Esophagus muscularis mucosa (tissue), 4 donors: ENCODE measurements at regions not wholly inside any gene's neighbourhood (a gene's known extent, or its start where the extent isn't known, plus 50 kb on each side); places are given as distances from the start of the nearest gene placed in this dataset.

Experiments
- DNase-seq: peaks from one replicate; pipeline ENCODE4 v3.0.0-alpha.2; 2017; ENCODE audit errors: extremely low spot score
- H3K27ac ChIP-seq, 4 donors: fragments of 200-600 bp; sonication (generic); replicated peaks in 1 of 4; 1 replicate in 3 of 4; 2 replicates in 1 of 4; pipeline ENCODE4 v1.5.1; 2016 to 2019; ENCODE audit warnings: mild to moderate bottlenecking in 1 of 4
- H3K27me3 ChIP-seq, 4 donors: fragments of 200-600 bp; sonication (generic); one replicate each; pipeline versions ENCODE4 v1.5.1 to v1.6.0; 2016 to 2019
- H3K36me3 ChIP-seq, 4 donors: fragments of 200-600 bp; sonication (generic); one replicate each; pipeline ENCODE4 v1.5.1; 2016 to 2019
- H3K4me1 ChIP-seq, 4 donors: fragments of 200-600 bp; sonication (generic); one replicate each; pipeline ENCODE4 v1.5.1; 2016 to 2019
- H3K4me3 ChIP-seq, 4 donors: fragments of 200-600 bp; sonication (generic); 1 replicate in 2 of 4; 2 replicates in 2 of 4; pipeline ENCODE4 v1.5.1; 2016 to 2019; ENCODE audit warnings: mild to moderate bottlenecking in 4 of 4, moderate library complexity in 1 of 4
- H3K9me3 ChIP-seq, 4 donors: fragments of 200-600 bp; sonication (generic); 1 replicate in 3 of 4; 2 replicates in 1 of 4; pipeline ENCODE4 v1.5.1; 2016 to 2019
- CTCF ChIP-seq, 3 experiments: fragments of 200-600 bp in 2 of 3; fragments of 450-650 bp in 1 of 3; sonication (generic) in 2 of 3; IDR thresholded peaks; one replicate each; pipeline ENCODE4 v1.5.1; 2017 to 2019; ENCODE audit warnings: antibody characterized with exemption in 3 of 3, mild to moderate bottlenecking in 2 of 3, moderate library complexity in 1 of 3
- EP300 ChIP-seq: sonication (generic); formaldehyde crosslinking; IDR thresholded peaks from one replicate; pipeline ENCODE4 v1.6.1; 2017; ENCODE audit warnings: antibody characterized with exemption
- POLR2A ChIP-seq: fragments of 450-650 bp; IDR thresholded peaks from one replicate; pipeline ENCODE4 v1.6.1; 2017; ENCODE audit warnings: antibody characterized with exemption, moderate library complexity, mild to moderate bottlenecking, low read depth
- POLR2AphosphoS5 ChIP-seq, 2 donors: sonication (generic); formaldehyde crosslinking; IDR thresholded peaks; one replicate each; pipeline ENCODE4 v1.6.1; 2017; ENCODE audit warnings: antibody characterized with exemption in 2 of 2
- WGBS: methylation state at CpG from one replicate; pipeline ENCODE4 v1.1.5; 2018; 5-methylcytosine and 5-hydroxymethylcytosine counted together
- intact Hi-C: fragments of 100-400 bp; cut with DNase I; formaldehyde crosslinking; loops from one replicate; pipeline ENCODE4 v1.15.1; 2023

GRCh38 chr10:64506963-64507362 is 985.8 kb downstream of the REEP3 start:
- H3K4me3 ChIP-seq: no peak overlapping the region
- intact Hi-C loops: no loop called here
- H3K27me3 ChIP-seq: no peaks in the 10 kb centered on the region
- no peaks in the 10 kb centered on the region for H3K9me3 ChIP-seq
- H3K4me1 ChIP-seq: no peaks in the 10 kb centered on the region
- no peak for TF ChIP-seq POLR2A
- no peak for TF ChIP-seq CTCF (IDR thresholded peaks at IDR 0.05)
- TF ChIP-seq EP300: no peak
- TF ChIP-seq POLR2AphosphoS5 (IDR thresholded peaks at IDR 0.05): no peak
- no peaks in the 10 kb centered on the region for H3K36me3 ChIP-seq
- H3K27ac ChIP-seq: no peak overlapping the region
- no peak for DNase-seq
- WGBS: 59% methylated on average over 3 of the region's 3 CpGs

- Histone ChIP-seq H3K27ac (no peak overlapping the region), H3K36me3 (no peaks in the 10 kb centered on the region), H3K4me1 (no peaks in the 10 kb centered on the region), H3K9me3 (no peaks in the 10 kb centered on the region), H3K4me3 (no peak overlapping the region), H3K27me3 (no peaks in the 10 kb centered on the region)
- no peak for TF ChIP-seq POLR2A
- TF ChIP-seq EP300: no peak
- no peak for TF ChIP-seq POLR2AphosphoS5 (IDR thresholded peaks at IDR 0.05)
- TF ChIP-seq CTCF (IDR thresholded peaks at IDR 0.05): no peak
- intact Hi-C loops: no loop called here
- DNase-seq: no peak
- 64% methylated on average over 2 of the region's 2 CpGs for WGBS
These were observed 986.4 kb downstream of the REEP3 start for GRCh38 chr10:64507651-64508028.

GRCh38 chr10:64508029-64508661 is 986.9 kb downstream of the REEP3 start:
- DNase-seq: no peak
- Histone ChIP-seq H3K27me3 (no peaks in the 10 kb centered on the region), H3K36me3 (no peaks in the 10 kb centered on the region), H3K4me3 (no peak overlapping the region), H3K9me3 (no peaks in the 10 kb centered on the region), H3K27ac (no peak overlapping the region), H3K4me1 (no peaks in the 10 kb centered on the region)
- intact Hi-C loops: no loop called here
- 40% methylated on average over 2 of the region's 2 CpGs for WGBS
- no peak for TF ChIP-seq POLR2A
- no peak for TF ChIP-seq POLR2AphosphoS5 (IDR thresholded peaks at IDR 0.05)
- no peak for TF ChIP-seq EP300

- Histone ChIP-seq H3K4me3 (no peak overlapping the region), H3K36me3 (no peaks in the 10 kb centered on the region), H3K4me1 (no peaks in the 10 kb centered on the region), H3K27me3 (no peaks in the 10 kb centered on the region), H3K9me3 (no peaks in the 10 kb centered on the region), H3K27ac (no peak overlapping the region)
- TF ChIP-seq EP300 (no peak), POLR2A (no peak), CTCF (IDR thresholded peaks at IDR 0.05) (no peak), POLR2AphosphoS5 (IDR thresholded peaks at IDR 0.05) (no peak)
- intact Hi-C loops: no loop called here
- DNase-seq: no peak
- 50% methylated on average over 2 of the region's 2 CpGs for WGBS
These were observed 994.9 kb downstream of the REEP3 start for GRCh38 chr10:64515970-64516699.

GRCh38 chr10:64518456-64518855 is 997.3 kb downstream of the REEP3 start:
- intact Hi-C loops: no loop called here
- no peaks in the 10 kb centered on the region for H3K36me3 ChIP-seq
- H3K27me3 ChIP-seq: no peaks in the 10 kb centered on the region
- H3K27ac ChIP-seq: no peak overlapping the region
- no peak for DNase-seq
- 93% methylated on average over 2 of the region's 2 CpGs for WGBS
- no peaks in the 10 kb centered on the region for H3K9me3 ChIP-seq
- TF ChIP-seq EP300: no peak
- TF ChIP-seq CTCF (IDR thresholded peaks at IDR 0.05): no peak
- TF ChIP-seq POLR2AphosphoS5 (IDR thresholded peaks at IDR 0.05): no peak
- TF ChIP-seq POLR2A: no peak
- no peak overlapping the region for H3K4me3 ChIP-seq
- no peaks in the 10 kb centered on the region for H3K4me1 ChIP-seq
